Sigmoid colon (tissue), 3 donors: ENCODE measurements at regions not wholly inside any gene's neighbourhood (a gene's known extent, or its start where the extent isn't known, plus 50 kb on each side); places are given as distances from the start of the nearest gene placed in this dataset.
"Not testable (repeated sequence)": the region's sequence is repeated elsewhere in the genome, so short reads cannot be mapped to it uniquely, and the experiment has no call there.

Source experiments
- CTCF ChIP-seq, 4 experiments: fragments of 450-650 bp in 3 of 4; fragments of 200-600 bp in 1 of 4; IDR thresholded peaks; one replicate each; pipeline ENCODE4 v1.5.1; 2016 to 2019; ENCODE audit warnings: antibody characterized with exemption in 4 of 4, mild to moderate bottlenecking in 3 of 4, moderate library complexity in 2 of 4
- POLR2A ChIP-seq, 2 donors: fragments of 450-650 bp; IDR thresholded peaks; one replicate each; pipeline ENCODE4 v1.6.1; 2016; ENCODE audit warnings: antibody characterized with exemption in 2 of 2, mild to moderate bottlenecking in 2 of 2, moderate library complexity in 2 of 2

- not testable (repeated sequence) for TF ChIP-seq CTCF, POLR2A (IDR thresholded peaks at IDR 0.05)
These were observed 337.3 kb upstream of the NBPF12 start for GRCh38 chr1:146600720-146601307.
